Neural cell (in vitro differentiated cells): ENCODE measurements at regions not wholly inside any gene's neighbourhood (a gene's known extent, or its start where the extent isn't known, plus 50 kb on each side); places are given as distances from the start of the nearest gene placed in this dataset.

Experiments used
- EP300 ChIP-seq: fragments of 450-650 bp; conservative IDR thresholded peaks from 2 replicates; pipeline ENCODE4 v1.6.1; 2014; ENCODE audit warnings: antibody characterized with exemption, mild to moderate bottlenecking, moderate library complexity; ENCODE audit not compliant: poor library complexity, severe bottlenecking
- EZH2 ChIP-seq: fragments of 200-600, 300-800 bp; shearing (Covaris generic), sonication (generic); IDR thresholded peaks from 2 replicates; pipeline ENCODE4 v1.6.1; 2014; ENCODE audit warnings: antibody characterized with exemption, low read length, borderline replicate concordance, mild to moderate bottlenecking; ENCODE audit not compliant: insufficient read depth, poor library complexity, severe bottlenecking
- POLR2AphosphoS5 ChIP-seq: IDR thresholded peaks from 2 replicates; pipeline ENCODE4 v1.6.1; 2012
- RAD21 ChIP-seq: fragments of 450-650 bp; conservative IDR thresholded peaks from 2 replicates; pipeline ENCODE4 v1.6.1; 2014; ENCODE audit warnings: antibody characterized with exemption, mild to moderate bottlenecking, moderate library complexity
- SMC3 ChIP-seq: fragments of 450-650 bp; conservative IDR thresholded peaks from 2 replicates; pipeline ENCODE4 v1.6.1; 2014; ENCODE audit warnings: antibody characterized with exemption, mild to moderate bottlenecking, moderate library complexity; ENCODE audit not compliant: poor library complexity
- TF ChIP-seq, protein P1 (sequence below): fragments of 450-650 bp; IDR thresholded peaks from 2 replicates; pipeline ENCODE4 v1.5.1; 2014; ENCODE audit warnings: antibody characterized with exemption, mild to moderate bottlenecking, moderate library complexity; ENCODE audit not compliant: poor library complexity, severe bottlenecking

DNA sequence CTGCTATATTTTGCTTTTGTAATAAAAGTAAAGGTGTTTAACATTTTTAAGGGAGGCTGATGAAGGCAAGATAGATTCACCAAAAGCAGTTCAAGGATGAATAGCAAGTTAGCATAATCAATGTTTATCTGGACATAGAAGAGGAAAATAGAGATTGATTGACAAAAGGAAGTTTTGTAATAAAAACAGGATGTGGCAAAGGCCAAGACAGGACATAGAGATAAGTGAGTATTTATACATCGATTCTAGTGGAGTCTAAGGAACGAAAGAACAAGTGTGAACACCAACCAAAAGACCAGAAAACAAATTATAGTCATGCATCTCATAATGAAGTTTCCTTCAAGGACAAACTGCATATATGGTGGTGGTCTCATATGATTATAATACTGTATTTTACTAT is 123.8 kb downstream of the CCDC71L start:
- TF ChIP-seq, protein P1, sequence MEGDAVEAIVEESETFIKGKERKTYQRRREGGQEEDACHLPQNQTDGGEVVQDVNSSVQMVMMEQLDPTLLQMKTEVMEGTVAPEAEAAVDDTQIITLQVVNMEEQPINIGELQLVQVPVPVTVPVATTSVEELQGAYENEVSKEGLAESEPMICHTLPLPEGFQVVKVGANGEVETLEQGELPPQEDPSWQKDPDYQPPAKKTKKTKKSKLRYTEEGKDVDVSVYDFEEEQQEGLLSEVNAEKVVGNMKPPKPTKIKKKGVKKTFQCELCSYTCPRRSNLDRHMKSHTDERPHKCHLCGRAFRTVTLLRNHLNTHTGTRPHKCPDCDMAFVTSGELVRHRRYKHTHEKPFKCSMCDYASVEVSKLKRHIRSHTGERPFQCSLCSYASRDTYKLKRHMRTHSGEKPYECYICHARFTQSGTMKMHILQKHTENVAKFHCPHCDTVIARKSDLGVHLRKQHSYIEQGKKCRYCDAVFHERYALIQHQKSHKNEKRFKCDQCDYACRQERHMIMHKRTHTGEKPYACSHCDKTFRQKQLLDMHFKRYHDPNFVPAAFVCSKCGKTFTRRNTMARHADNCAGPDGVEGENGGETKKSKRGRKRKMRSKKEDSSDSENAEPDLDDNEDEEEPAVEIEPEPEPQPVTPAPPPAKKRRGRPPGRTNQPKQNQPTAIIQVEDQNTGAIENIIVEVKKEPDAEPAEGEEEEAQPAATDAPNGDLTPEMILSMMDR, result no peak
- TF ChIP-seq POLR2AphosphoS5 (no peak), SMC3 (no peak), EZH2 (no peak), RAD21 (no peak), EP300 (no peak)
